HepG2 (cell line): ENCODE measurements at regions not wholly inside any gene's neighbourhood (a gene's known extent, or its start where the extent isn't known, plus 50 kb on each side); places are given as distances from the start of the nearest gene placed in this dataset.

ENCODE experiments used
- ATAC-seq: fragments of 200-7000 bp; cut with Tn5 transposase; 3 replicates; pipeline ENCODE4 v1.9.1; 2020; ENCODE audit warnings: mild to moderate bottlenecking, moderate library complexity
- BruUV-seq: library from RNA; stranded (reverse); fragments of 400-500 nt; replicated peaks from 2 replicates; lab custom pipeline; 2021; lab: Mats Ljungman, UMichigan
- CTCF ChIA-PET: fragments of 300-600 bp; formaldehyde crosslinking; extraction: SDS; loops from one replicate; lab custom pipeline; 2021; ENCODE audit warnings: low total read pairs, inconsistent platforms, low intra/inter-chr PET ratio; lab: Yijun Ruan, JAX
- POLR2A ChIA-PET: fragments of 350-600 bp; sonication (Branson Sonifier 250); formaldehyde crosslinking; loops from one replicate; lab custom pipeline; 2020; ENCODE audit warnings: antibody characterized with exemption, inconsistent platforms; lab: Yijun Ruan, JAX
- DNase-seq: peaks from one replicate; pipeline ENCODE4 v3.0.0-alpha.2; 2015; ENCODE audit warnings: low spot score
- FAIRE-seq: peaks from 3 replicates; lab custom pipeline; 2011; peaks lifted over from hg19 to GRCh38; lab: Jason Lieb, UNC
- H2AFZ ChIP-seq: one replicate; pipeline ENCODE4 v1.6.1; 2011; ENCODE audit warnings: low read length, inconsistent platforms
- H3K27ac ChIP-seq: fragments of 300-600 bp; 3 replicates; pipeline ENCODE4 v1.8.0; 2011; ENCODE audit warnings: mixed run types, mild to moderate bottlenecking, mixed read lengths, low read length, inconsistent platforms; ENCODE audit not compliant: insufficient read depth; ENCODE audit errors: extremely low read length
- H3K27me3 ChIP-seq, 2 experiments: fragments of 200-600 bp in 1 of 2; 2 replicates in 1 of 2; 3 replicates in 1 of 2; pipeline versions ENCODE4 v1.6.0 to v1.8.0; 2011; ENCODE audit warnings: low read length in 2 of 2, mild to moderate bottlenecking in 2 of 2, moderate library complexity in 2 of 2, inconsistent platforms in 1 of 2; ENCODE audit not compliant: insufficient read depth in 2 of 2, control insufficient read depth in 1 of 2
- H3K36me3 ChIP-seq, 2 experiments: fragments of 200-600 bp in 1 of 2; replicated peaks in 1 of 2; 2 replicates in 1 of 2; 3 replicates in 1 of 2; pipeline versions ENCODE4 v1.5.1 to v1.8.0; 2011; ENCODE audit warnings: low read length in 2 of 2, inconsistent platforms in 1 of 2; ENCODE audit not compliant: insufficient read depth in 2 of 2, control insufficient read depth in 1 of 2
- H3K4me1 ChIP-seq: 2 replicates; pipeline ENCODE4 v1.5.1; 2012; ENCODE audit warnings: low read length, inconsistent platforms; ENCODE audit not compliant: insufficient read depth
- H3K4me2 ChIP-seq: 2 replicates; pipeline ENCODE4 v1.6.0; 2011; ENCODE audit warnings: low read depth, low read length, inconsistent platforms
- H3K4me3 ChIP-seq, 3 experiments: fragments of 200-600 bp in 1 of 3; sonication (generic), shearing (Covaris generic) in 1 of 3; replicated peaks in 1 of 3; 2 replicates each; pipeline ENCODE4 v1.5.1; 2011 to 2016; ENCODE audit warnings: low read length in 3 of 3, inconsistent platforms in 2 of 3, low read depth in 2 of 3, mild to moderate bottlenecking in 2 of 3, control low read depth in 1 of 3, mixed read lengths in 1 of 3; ENCODE audit not compliant: insufficient read depth in 1 of 3
- H3K79me2 ChIP-seq: one replicate; pipeline ENCODE4 v1.6.1; 2011; ENCODE audit warnings: low read length, inconsistent platforms; ENCODE audit not compliant: insufficient read depth
- H3K9ac ChIP-seq: 2 replicates; pipeline ENCODE4 v1.6.0; 2011; ENCODE audit warnings: mild to moderate bottlenecking, low read depth, low read length, inconsistent platforms; ENCODE audit not compliant: insufficient read depth
- H3K9me3 ChIP-seq: 2 replicates; pipeline ENCODE4 v1.5.1; 2012; ENCODE audit warnings: mild to moderate bottlenecking, low read length
- H4K20me1 ChIP-seq: 2 replicates; pipeline ENCODE4 v1.6.0; 2011; ENCODE audit warnings: inconsistent platforms, mild to moderate bottlenecking, low read length, moderate library complexity; ENCODE audit not compliant: insufficient read depth
- MEIS2 ChIP-seq: sonication (generic); formaldehyde crosslinking; IDR thresholded peaks from 2 replicates; pipeline ENCODE4 v1.9.0; 2021; ENCODE audit warnings: mild to moderate bottlenecking, missing genetic modification reagents
- PITX1 ChIP-seq: sonication (generic); formaldehyde crosslinking; IDR thresholded peaks from 2 replicates; pipeline ENCODE4 v1.5.1; 2020; ENCODE audit warnings: mild to moderate bottlenecking, missing genetic modification reagents
- SRY ChIP-seq: sonication (generic); formaldehyde crosslinking; IDR thresholded peaks from 2 replicates; pipeline ENCODE4 v1.8.0; 2022; ENCODE audit warnings: mild to moderate bottlenecking, missing genetic modification reagents
- ZBTB3 ChIP-seq: sonication (generic); formaldehyde crosslinking; IDR thresholded peaks from 2 replicates; pipeline ENCODE4 v1.4.0; 2020; ENCODE audit warnings: low read depth, mild to moderate bottlenecking, moderate library complexity, missing genetic modification reagents, borderline replicate concordance
- ZNF878 ChIP-seq: sonication (generic); formaldehyde crosslinking; IDR thresholded peaks from 2 replicates; pipeline ENCODE4 v1.8.1; 2023; ENCODE audit warnings: mild to moderate bottlenecking, missing genetic modification reagents, moderate library complexity
- WGBS: methylation state at CpG from one replicate; pipeline ENCODE4 v1.1.6; 2017; ENCODE audit warnings: low lambda C conversion rate; 5-methylcytosine and 5-hydroxymethylcytosine counted together
- in situ Hi-C: cut with HindIII; loops from 2 replicates; pipeline ENCODE4 v1.10.0; 2017; ENCODE audit warnings: low pct_unique_long_range_greater_than_20kb; ENCODE audit not compliant: extremely low pct_ligation_motif_present
- intact Hi-C: fragments of 100-400 bp; cut with micrococcal nuclease; formaldehyde crosslinking; loops from one replicate; pipeline ENCODE4 v1.10.0; 2022; ENCODE audit not compliant: unreplicated experiment
- TF ChIP-seq, protein P1 (sequence below): sonication (generic); formaldehyde crosslinking; IDR thresholded peaks from 2 replicates; pipeline ENCODE4 v1.5.0; 2020; ENCODE audit warnings: missing genetic modification reagents, mild to moderate bottlenecking, borderline replicate concordance
- TF ChIP-seq, protein P2 (sequence below): IDR thresholded peaks from 2 replicates; pipeline ENCODE4 v1.6.1; 2016; ENCODE audit warnings: missing compliant biosample characterization, missing genetic modification reagents, borderline replicate concordance
- TF ChIP-seq, protein P3 (sequence below): sonication (generic); formaldehyde crosslinking; IDR thresholded peaks from 2 replicates; pipeline ENCODE4 v1.5.1; 2020; ENCODE audit warnings: mild to moderate bottlenecking, moderate library complexity, missing genetic modification reagents
- TF ChIP-seq, protein P4 (sequence below): IDR thresholded peaks from 2 replicates; pipeline ENCODE4 v1.6.1; 2018; ENCODE audit warnings: missing genetic modification reagents

DNA sequence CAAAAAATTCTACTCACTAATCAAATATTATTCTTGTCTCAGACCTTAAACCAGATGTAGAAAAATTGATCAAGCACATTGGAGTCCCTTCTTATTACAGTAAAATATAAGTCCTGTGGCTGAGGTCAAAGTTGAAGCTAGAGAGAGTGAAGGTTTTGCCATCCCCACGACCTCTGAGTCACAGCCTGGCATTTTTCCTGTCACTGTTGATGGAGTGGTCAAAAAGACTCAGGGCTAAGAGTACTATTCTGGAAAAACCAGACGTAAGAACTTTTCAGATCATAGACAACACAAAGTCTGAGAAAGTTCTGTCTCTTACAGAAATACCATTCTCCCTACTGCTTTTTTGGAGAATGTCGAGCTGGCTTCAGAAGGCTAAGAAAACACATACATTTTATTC is 323.7 kb upstream of the ANKRD30A start:
- TF ChIP-seq, protein P1, sequence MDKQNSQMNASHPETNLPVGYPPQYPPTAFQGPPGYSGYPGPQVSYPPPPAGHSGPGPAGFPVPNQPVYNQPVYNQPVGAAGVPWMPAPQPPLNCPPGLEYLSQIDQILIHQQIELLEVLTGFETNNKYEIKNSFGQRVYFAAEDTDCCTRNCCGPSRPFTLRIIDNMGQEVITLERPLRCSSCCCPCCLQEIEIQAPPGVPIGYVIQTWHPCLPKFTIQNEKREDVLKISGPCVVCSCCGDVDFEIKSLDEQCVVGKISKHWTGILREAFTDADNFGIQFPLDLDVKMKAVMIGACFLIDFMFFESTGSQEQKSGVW (CRISPR knock-in tag), result no peak
- TF ChIP-seq, protein P2, sequence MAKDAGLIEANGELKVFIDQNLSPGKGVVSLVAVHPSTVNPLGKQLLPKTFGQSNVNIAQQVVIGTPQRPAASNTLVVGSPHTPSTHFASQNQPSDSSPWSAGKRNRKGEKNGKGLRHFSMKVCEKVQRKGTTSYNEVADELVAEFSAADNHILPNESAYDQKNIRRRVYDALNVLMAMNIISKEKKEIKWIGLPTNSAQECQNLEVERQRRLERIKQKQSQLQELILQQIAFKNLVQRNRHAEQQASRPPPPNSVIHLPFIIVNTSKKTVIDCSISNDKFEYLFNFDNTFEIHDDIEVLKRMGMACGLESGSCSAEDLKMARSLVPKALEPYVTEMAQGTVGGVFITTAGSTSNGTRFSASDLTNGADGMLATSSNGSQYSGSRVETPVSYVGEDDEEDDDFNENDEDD, result no peak
- no peak for TF ChIP-seq PITX1
- TF ChIP-seq, protein P3, sequence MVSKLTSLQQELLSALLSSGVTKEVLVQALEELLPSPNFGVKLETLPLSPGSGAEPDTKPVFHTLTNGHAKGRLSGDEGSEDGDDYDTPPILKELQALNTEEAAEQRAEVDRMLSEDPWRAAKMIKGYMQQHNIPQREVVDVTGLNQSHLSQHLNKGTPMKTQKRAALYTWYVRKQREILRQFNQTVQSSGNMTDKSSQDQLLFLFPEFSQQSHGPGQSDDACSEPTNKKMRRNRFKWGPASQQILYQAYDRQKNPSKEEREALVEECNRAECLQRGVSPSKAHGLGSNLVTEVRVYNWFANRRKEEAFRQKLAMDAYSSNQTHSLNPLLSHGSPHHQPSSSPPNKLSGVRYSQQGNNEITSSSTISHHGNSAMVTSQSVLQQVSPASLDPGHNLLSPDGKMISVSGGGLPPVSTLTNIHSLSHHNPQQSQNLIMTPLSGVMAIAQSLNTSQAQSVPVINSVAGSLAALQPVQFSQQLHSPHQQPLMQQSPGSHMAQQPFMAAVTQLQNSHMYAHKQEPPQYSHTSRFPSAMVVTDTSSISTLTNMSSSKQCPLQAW (CRISPR knock-in tag), result no peak
- no peak for TF ChIP-seq SRY
- no peak for TF ChIP-seq ZNF878 (CRISPR knock-in tag)
- TF ChIP-seq, protein P4, sequence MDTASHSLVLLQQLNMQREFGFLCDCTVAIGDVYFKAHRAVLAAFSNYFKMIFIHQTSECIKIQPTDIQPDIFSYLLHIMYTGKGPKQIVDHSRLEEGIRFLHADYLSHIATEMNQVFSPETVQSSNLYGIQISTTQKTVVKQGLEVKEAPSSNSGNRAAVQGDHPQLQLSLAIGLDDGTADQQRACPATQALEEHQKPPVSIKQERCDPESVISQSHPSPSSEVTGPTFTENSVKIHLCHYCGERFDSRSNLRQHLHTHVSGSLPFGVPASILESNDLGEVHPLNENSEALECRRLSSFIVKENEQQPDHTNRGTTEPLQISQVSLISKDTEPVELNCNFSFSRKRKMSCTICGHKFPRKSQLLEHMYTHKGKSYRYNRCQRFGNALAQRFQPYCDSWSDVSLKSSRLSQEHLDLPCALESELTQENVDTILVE, result no peak
- no peak for TF ChIP-seq MEIS2 (CRISPR knock-in tag)
- no peak for TF ChIP-seq ZBTB3 (CRISPR knock-in tag)
- TF ChIP-seq, all 625 proteins: peak for 0
- ATAC-seq (no peak), DNase-seq (no peak), FAIRE-seq (no peak)
- no peak overlapping the region for H3K4me3 ChIP-seq
- H3K27me3 ChIP-seq, result no peaks in the 10 kb centered on the region; a peak in 1 of 5 replicates
- H3K4me2 ChIP-seq, result no peak overlapping the region
- WGBS, result 19% methylated on average over 3 of the region's 3 CpGs
- H3K9me3 ChIP-seq, result no peaks in the 10 kb centered on the region
- no peak overlapping the region for H2AFZ ChIP-seq
- no peaks in the 10 kb centered on the region for H3K36me3 ChIP-seq
- H3K9ac ChIP-seq, result no peak overlapping the region
- CTCF ChIA-PET, result no interaction called here
- intact Hi-C loops, result no loop called here
- POLR2A ChIA-PET, result no interaction called here
- in situ Hi-C loops, result no loop called here
- H3K27ac ChIP-seq, result no peak overlapping the region
- no peaks in the 10 kb centered on the region for H3K79me2 ChIP-seq
- no peaks in the 10 kb centered on the region for H3K4me1 ChIP-seq
- no peaks in the 10 kb centered on the region for H4K20me1 ChIP-seq
- BruUV-seq, result no TSS peak
